GM13977 (cell line): ENCODE measurements at regions not wholly inside any gene's neighbourhood (a gene's known extent, or its start where the extent isn't known, plus 50 kb on each side); places are given as distances from the start of the nearest gene placed in this dataset.

Source experiments
- DNase-seq: peaks from one replicate; pipeline ENCODE4 v3.0.0; 2012; ENCODE audit warnings: low spot score
- in situ Hi-C: fragments of 300-500 bp; cut with MboI; formaldehyde crosslinking; loops from one replicate; pipeline ENCODE4 v1.12.0; 2022; ENCODE audit warnings: low sequenced_read_pairs, low pct_unique_long_range_greater_than_20kb, mixed read lengths, inconsistent platforms; ENCODE audit not compliant: unreplicated experiment
- TF ChIP-seq, protein P1 (sequence below): IDR thresholded peaks from 2 replicates; pipeline ENCODE4 v1.5.1; 2012; ENCODE audit warnings: mild to moderate bottlenecking, control low read depth; ENCODE audit not compliant: insufficient read depth; ENCODE audit errors: extremely low read depth, missing control alignments

DNA sequence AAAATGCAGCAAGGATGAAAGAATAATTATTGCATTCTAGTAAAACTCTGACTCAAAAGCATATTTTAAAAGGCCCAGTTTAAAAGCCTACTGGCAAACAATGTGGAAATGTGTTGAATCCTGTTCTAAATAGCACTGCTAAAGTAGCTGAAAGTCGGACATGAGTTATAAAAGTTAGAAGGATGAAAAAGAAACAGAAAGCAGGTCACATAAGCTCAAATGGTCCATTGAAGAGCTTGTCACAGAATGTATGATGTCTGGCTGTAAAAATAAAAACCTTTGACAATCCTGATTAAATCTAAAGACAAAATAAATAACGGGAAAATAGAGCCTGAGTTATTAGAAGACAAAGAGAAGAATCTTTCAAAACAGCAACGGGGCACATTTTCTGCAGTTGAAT, 218.6 kb upstream of the UFL1 start:
- TF ChIP-seq, protein P1, sequence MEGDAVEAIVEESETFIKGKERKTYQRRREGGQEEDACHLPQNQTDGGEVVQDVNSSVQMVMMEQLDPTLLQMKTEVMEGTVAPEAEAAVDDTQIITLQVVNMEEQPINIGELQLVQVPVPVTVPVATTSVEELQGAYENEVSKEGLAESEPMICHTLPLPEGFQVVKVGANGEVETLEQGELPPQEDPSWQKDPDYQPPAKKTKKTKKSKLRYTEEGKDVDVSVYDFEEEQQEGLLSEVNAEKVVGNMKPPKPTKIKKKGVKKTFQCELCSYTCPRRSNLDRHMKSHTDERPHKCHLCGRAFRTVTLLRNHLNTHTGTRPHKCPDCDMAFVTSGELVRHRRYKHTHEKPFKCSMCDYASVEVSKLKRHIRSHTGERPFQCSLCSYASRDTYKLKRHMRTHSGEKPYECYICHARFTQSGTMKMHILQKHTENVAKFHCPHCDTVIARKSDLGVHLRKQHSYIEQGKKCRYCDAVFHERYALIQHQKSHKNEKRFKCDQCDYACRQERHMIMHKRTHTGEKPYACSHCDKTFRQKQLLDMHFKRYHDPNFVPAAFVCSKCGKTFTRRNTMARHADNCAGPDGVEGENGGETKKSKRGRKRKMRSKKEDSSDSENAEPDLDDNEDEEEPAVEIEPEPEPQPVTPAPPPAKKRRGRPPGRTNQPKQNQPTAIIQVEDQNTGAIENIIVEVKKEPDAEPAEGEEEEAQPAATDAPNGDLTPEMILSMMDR: no peak
- no peak for DNase-seq
- in situ Hi-C loops: no loop called here

DNA sequence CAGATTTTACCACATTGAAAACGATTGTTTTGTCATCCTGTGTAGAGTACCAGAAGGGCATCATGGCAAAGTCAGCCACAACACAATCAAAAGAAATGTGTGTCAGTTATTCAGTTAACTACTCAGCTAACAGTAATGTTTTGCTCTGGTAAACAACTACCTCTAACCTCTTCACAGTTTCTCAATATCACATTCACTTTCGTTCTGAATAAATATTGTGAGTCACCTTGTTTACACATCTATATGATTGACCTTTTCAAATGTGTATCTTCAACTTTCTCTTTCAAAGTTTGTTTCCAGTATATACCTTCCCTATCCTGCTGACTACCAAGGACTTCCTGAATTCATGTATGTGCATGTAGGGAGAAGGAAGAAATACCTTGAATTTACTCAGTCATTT, 216.6 kb upstream of the UFL1 start:
- TF ChIP-seq, protein P1: no peak
- in situ Hi-C loops: no loop called here
- peak; percentile 7 for DNase-seq

DNA sequence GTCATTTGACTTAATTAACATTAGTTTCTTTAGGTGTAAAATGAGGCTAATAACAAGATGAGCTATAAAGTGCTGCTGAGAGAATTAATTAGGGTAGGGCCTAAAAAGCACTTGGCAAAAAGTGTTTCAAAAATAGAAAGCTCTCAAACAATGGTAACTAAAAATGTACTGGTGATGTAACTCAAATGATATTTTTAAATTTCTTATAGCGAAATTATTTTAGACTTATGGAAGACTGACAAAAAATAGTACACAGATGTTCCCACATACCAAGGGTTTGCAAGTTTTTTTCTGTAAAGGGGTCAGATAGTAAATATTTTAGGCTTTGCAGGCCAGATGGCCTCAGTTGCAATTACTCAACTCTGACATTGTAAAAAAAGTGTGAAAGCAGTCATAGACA, 190.7 kb upstream of the UFL1 start:
- in situ Hi-C loops: no loop called here
- no peak for DNase-seq
- TF ChIP-seq, protein P1: no peak

GRCh38 chr6:96340164-96340563, 181.4 kb upstream of the UFL1 start:
- in situ Hi-C loops: no loop called here
- DNase-seq: no peak
- TF ChIP-seq, protein P1: no peak

- DNase-seq: no peak
- TF ChIP-seq, protein P1: no peak
- in situ Hi-C loops: no loop called here
Measured at GRCh38 chr6:96345501-96345900, 176.1 kb upstream of the UFL1 start.

DNA sequence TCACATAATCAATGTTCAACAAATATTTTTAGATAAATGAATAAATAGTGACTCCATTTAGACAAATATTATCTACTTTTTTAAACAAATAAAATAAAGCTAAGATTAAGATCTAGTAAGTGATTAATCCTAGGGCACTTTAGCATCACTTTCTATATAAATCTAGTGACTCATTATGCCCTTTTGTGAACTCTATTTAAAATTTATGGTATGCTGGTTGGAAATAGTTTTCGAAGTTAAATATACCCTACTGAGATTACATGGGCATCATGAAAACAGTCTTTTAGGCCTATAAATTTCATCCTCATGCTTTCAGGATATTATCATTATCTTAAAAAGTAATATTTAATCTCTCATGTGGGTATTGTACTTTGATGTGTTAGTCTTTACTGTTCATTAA, 140.4 kb upstream of the UFL1 start:
- TF ChIP-seq, protein P1: no peak
- in situ Hi-C loops: no loop called here

GRCh38 chr6:96391776-96392360, 129.7 kb upstream of the UFL1 start:
- in situ Hi-C loops: no loop called here
- TF ChIP-seq, protein P1: no peak
- DNase-seq: no peak

More for the DNA sequence above, 140.4 kb upstream of the UFL1 start:
- DNase-seq: no peak
